A549 (cell line): ENCODE measurements at regions not wholly inside any gene's neighbourhood (a gene's known extent, or its start where the extent isn't known, plus 50 kb on each side); places are given as distances from the start of the nearest gene placed in this dataset.
A peak's percentile ranks its signal among the peaks of the same experiment; 100 is the strongest.
"Not testable (repeated sequence)": the region's sequence is repeated elsewhere in the genome, so short reads cannot be mapped to it uniquely, and the experiment has no call there.

Source experiments
- ATAC-seq, 2 experiments: fragments of 200-7000 bp in 1 of 2; fragments of >200 bp in 1 of 2; cut with Nextera tagmentation in 1 of 2; cut with Tn5 transposase in 1 of 2; 3 replicates each; pipeline versions ENCODE4 v1.8.0 to v1.9.1; 2018 to 2020; ENCODE audit warnings: mild to moderate bottlenecking in 1 of 2, moderate library complexity in 1 of 2
- CTCF ChIA-PET: fragments of 300-600 bp; sonication (Branson Sonifier 250); formaldehyde crosslinking; extraction: SDS; loops from one replicate; lab custom pipeline; 2021; ENCODE audit warnings: antibody characterized with exemption, inconsistent platforms; lab: Yijun Ruan, JAX
- POLR2A ChIA-PET: fragments of 350-600 bp; formaldehyde crosslinking; extraction: SDS; loops from one replicate; lab custom pipeline; 2021; ENCODE audit warnings: antibody characterized with exemption, inconsistent platforms; lab: Yijun Ruan, JAX
- DNase-seq, 2 experiments: peaks; one replicate each; pipeline versions ENCODE4 v3.0.0 to v3.0.0-alpha.2; 2011 to 2016; ENCODE audit warnings: low read depth in 1 of 2, low spot score in 1 of 2
- FAIRE-seq: peaks from 2 replicates; lab custom pipeline; 2011; peaks lifted over from hg19 to GRCh38; lab: Jason Lieb, UNC
- H3K27ac ChIP-seq, 2 experiments: fragments of >200 bp; sonication (Bioruptor Twin); formaldehyde crosslinking; 3 replicates each; pipeline ENCODE4 v1.5.1; 2016 to 2017
- H3K4me1 ChIP-seq: fragments of >200 bp; sonication (Bioruptor Twin); formaldehyde crosslinking; 3 replicates; pipeline ENCODE4 v1.6.1; 2016
- H3K4me2 ChIP-seq: fragments of >200 bp; sonication (Bioruptor Twin); formaldehyde crosslinking; 3 replicates; pipeline ENCODE4 v1.6.1; 2016
- H3K4me3 ChIP-seq: fragments of >200 bp; sonication (Bioruptor Twin); formaldehyde crosslinking; 3 replicates; pipeline ENCODE4 v1.5.1; 2016
- H3K9me3 ChIP-seq: fragments of >200 bp; sonication (Bioruptor Twin); formaldehyde crosslinking; 3 replicates; pipeline ENCODE4 v1.6.1; 2016
- CEBPB ChIP-seq, 2 experiments: fragments of >200 bp in 1 of 2; sonication (Bioruptor Twin) in 1 of 2; formaldehyde crosslinking in 1 of 2; IDR thresholded peaks; 2 replicates each; pipeline ENCODE4 v1.6.1; 2012 to 2016
- CHD2 ChIP-seq: fragments of 150-350 bp; IDR thresholded peaks from 2 replicates; pipeline ENCODE4 v1.6.1; 2014; ENCODE audit warnings: low read length; ENCODE audit not compliant: partially characterized antibody
- CTCF ChIP-seq: fragments of >200 bp; sonication (Bioruptor Twin); formaldehyde crosslinking; IDR thresholded peaks from 3 replicates; pipeline ENCODE4 v1.5.1; 2016
- EHF ChIP-seq: fragments of 250-450 bp; sonication (Bioruptor Pico); IDR thresholded peaks from 2 replicates; pipeline ENCODE4 v1.5.0; 2020; ENCODE audit warnings: mild to moderate bottlenecking
- ELK1 ChIP-seq: fragments of 150-350 bp; IDR thresholded peaks from 2 replicates; pipeline ENCODE4 v1.6.1; 2014; ENCODE audit warnings: low read depth, mild to moderate bottlenecking, low read length
- EP300 ChIP-seq, 2 experiments: fragments of >200 bp; sonication (Bioruptor Twin); formaldehyde crosslinking; IDR thresholded peaks; 2 replicates in 1 of 2; 3 replicates in 1 of 2; pipeline ENCODE4 v1.6.1; 2016 to 2017
- FOSL2 ChIP-seq, 2 experiments: fragments of 450-650 bp in 1 of 2; fragments of >200 bp in 1 of 2; sonication (Bioruptor Twin) in 1 of 2; formaldehyde crosslinking; IDR thresholded peaks; 2 replicates each; pipeline versions ENCODE4 v1.5.0 to v1.6.1; 2016 to 2020; ENCODE audit warnings: mild to moderate bottlenecking in 1 of 2, moderate library complexity in 1 of 2
- JUN ChIP-seq, 2 experiments: fragments of >200 bp; sonication (Bioruptor Twin); formaldehyde crosslinking; IDR thresholded peaks; 2 replicates in 1 of 2; 3 replicates in 1 of 2; pipeline ENCODE4 v1.6.1; 2016 to 2017
- KDM5A ChIP-seq: fragments of 200-600 bp; sonication (generic); IDR thresholded peaks from 2 replicates; pipeline ENCODE4 v1.6.1; 2016; ENCODE audit warnings: antibody characterized with exemption, mild to moderate bottlenecking
- MAFK ChIP-seq: fragments of 450-650 bp; IDR thresholded peaks from 2 replicates; pipeline ENCODE4 v1.6.1; 2014; ENCODE audit not compliant: partially characterized antibody
- PBX3 ChIP-seq: IDR thresholded peaks from 2 replicates; pipeline ENCODE4 v1.6.1; 2012
- PHF8 ChIP-seq: fragments of 200-600 bp; sonication (generic); IDR thresholded peaks from 2 replicates; pipeline ENCODE4 v1.6.1; 2016; ENCODE audit warnings: low read depth, mild to moderate bottlenecking, antibody characterized with exemption, moderate library complexity, borderline replicate concordance
- POLR2AphosphoS2 ChIP-seq: conservative IDR thresholded peaks from 2 replicates; pipeline ENCODE4 v1.6.1; 2012; ENCODE audit warnings: low read length, improper control_type of control experiment, inconsistent platforms
- SREBF2 ChIP-seq: fragments of 450-650 bp; IDR thresholded peaks from 2 replicates; pipeline ENCODE4 v1.6.1; 2014; ENCODE audit warnings: mild to moderate bottlenecking, moderate library complexity
- TFCP2L1 ChIP-seq: fragments of 250-450 bp; sonication (Bioruptor Pico); IDR thresholded peaks from 2 replicates; pipeline ENCODE4 v1.5.0; 2021; ENCODE audit warnings: mild to moderate bottlenecking
- ZNF302 ChIP-seq: fragments of 250-450 bp; sonication (Bioruptor Pico); IDR thresholded peaks from 2 replicates; pipeline ENCODE4 v1.9.0; 2021; ENCODE audit warnings: inconsistent platforms, mild to moderate bottlenecking, moderate library complexity
- WGBS: methylation state at CpG from one replicate; pipeline ENCODE4 v1.1.6; 2017; ENCODE audit errors: missing lambda C conversion rate; 5-methylcytosine and 5-hydroxymethylcytosine counted together
- TF ChIP-seq, protein P1 (sequence below): IDR thresholded peaks from 2 replicates; pipeline ENCODE4 v1.6.1; 2012; ENCODE audit warnings: low read depth, borderline replicate concordance

- Histone ChIP-seq H3K4me2 (no peak overlapping the region), H3K9me3 (no peaks in the 10 kb centered on the region), H3K27ac (no peak overlapping the region), H3K4me3 (no peak overlapping the region), H3K4me1 (no peaks in the 10 kb centered on the region)
- DNase-seq = no peak
- TF ChIP-seq SREBF2 (no peak), FOSL2 (IDR thresholded peaks at IDR 0.05) (no peak), FOSL2 (CRISPR knock-in tag; IDR thresholded peaks at IDR 0.05) (no peak), ELK1 (no peak), KDM5A (no peak), PHF8 (no peak), EP300 (IDR thresholded peaks at IDR 0.05) (no peak)
- ATAC-seq = no peak
- CTCF ChIA-PET = no interaction called here
- no peak for FAIRE-seq
- POLR2A ChIA-PET = no interaction called here
Measured at GRCh38 chr3:145698749-145699148, 462.2 kb downstream of the PLOD2 start.

GRCh38 chr3:145704020-145704419 lies 457.0 kb downstream of the PLOD2 start:
- POLR2A ChIA-PET = no interaction called here
- CTCF ChIA-PET = no interaction called here
- no peak overlapping the region for H3K4me3 ChIP-seq
- H3K4me1 ChIP-seq = no peaks in the 10 kb centered on the region
- H3K27ac ChIP-seq = no peak overlapping the region
- no peak overlapping the region for H3K4me2 ChIP-seq
- TF ChIP-seq EHF (CRISPR knock-in tag) (no peak), CHD2 (no peak)
- H3K9me3 ChIP-seq = no peaks in the 10 kb centered on the region
- ATAC-seq (no peak), FAIRE-seq (no peak), DNase-seq (peak in 1 of 2 experiments; percentile 6)

DNA sequence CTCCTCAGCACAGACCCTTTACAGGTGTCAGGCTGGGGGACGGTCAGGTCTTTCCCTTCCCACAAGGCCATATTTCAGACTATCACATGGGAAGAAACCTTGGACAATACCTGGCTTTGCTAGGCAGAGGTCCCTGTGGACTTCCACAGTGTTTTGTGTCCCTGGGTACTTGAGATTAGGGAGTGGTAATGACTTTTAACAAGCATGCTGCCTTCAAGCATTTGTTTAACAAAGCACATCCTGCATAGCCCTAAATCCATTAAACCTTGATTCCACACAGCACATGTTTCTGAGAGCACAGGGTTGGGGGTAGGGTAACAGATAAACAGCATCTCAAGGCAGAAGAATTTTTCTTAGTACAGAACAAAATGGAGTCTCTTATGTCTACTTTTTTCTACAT lies 451.2 kb downstream of the PLOD2 start:
- H3K4me3 ChIP-seq, H3K27ac ChIP-seq, CTCF ChIA-PET, H3K4me1 ChIP-seq, DNase-seq, H3K4me2 ChIP-seq, POLR2A ChIA-PET, FAIRE-seq, ATAC-seq, H3K9me3 ChIP-seq: not testable (repeated sequence)
- 55% methylated on average over 1 of the region's 1 CpG for WGBS

- TF ChIP-seq POLR2AphosphoS2 (no peak), ZNF302 (CRISPR knock-in tag) (no peak), MAFK (no peak), CTCF (no peak), CEBPB (IDR thresholded peaks at IDR 0.05) (no peak), PBX3 (no peak), TFCP2L1 (CRISPR knock-in tag) (no peak), JUN (IDR thresholded peaks at IDR 0.05) (no peak)
- TF ChIP-seq, protein P1, sequence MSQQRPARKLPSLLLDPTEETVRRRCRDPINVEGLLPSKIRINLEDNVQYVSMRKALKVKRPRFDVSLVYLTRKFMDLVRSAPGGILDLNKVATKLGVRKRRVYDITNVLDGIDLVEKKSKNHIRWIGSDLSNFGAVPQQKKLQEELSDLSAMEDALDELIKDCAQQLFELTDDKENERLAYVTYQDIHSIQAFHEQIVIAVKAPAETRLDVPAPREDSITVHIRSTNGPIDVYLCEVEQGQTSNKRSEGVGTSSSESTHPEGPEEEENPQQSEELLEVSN = no peak
- POLR2A ChIA-PET = no interaction called here
- H3K27ac ChIP-seq = no peak overlapping the region
- no peak overlapping the region for H3K4me3 ChIP-seq
- DNase-seq = no peak
- CTCF ChIA-PET = no interaction called here
- H3K9me3 ChIP-seq = no peaks in the 10 kb centered on the region
- 40% methylated on average over 1 of the region's 1 CpG for WGBS
- no peak overlapping the region for H3K4me2 ChIP-seq
- no peaks in the 10 kb centered on the region for H3K4me1 ChIP-seq
- no peak for FAIRE-seq
- ATAC-seq = no peak
Measured at GRCh38 chr3:145716519-145716918, 444.5 kb downstream of the PLOD2 start.
